IMR-90 (cell line): ENCODE measurements at regions not wholly inside any gene's neighbourhood (a gene's known extent, or its start where the extent isn't known, plus 50 kb on each side); places are given as distances from the start of the nearest gene placed in this dataset.

Source experiments
- ATAC-seq: fragments of 200-7000 bp; cut with Tn5 transposase; 2 replicates; pipeline ENCODE4 v1.9.1; 2020; ENCODE audit warnings: low read depth, mild to moderate bottlenecking, moderate library complexity
- BruUV-seq: library from RNA; stranded (reverse); fragments of 400-500 nt; replicated peaks from 2 replicates; lab custom pipeline; 2021; lab: Mats Ljungman, UMichigan
- CTCF ChIA-PET: fragments of 300-600 bp; formaldehyde crosslinking; extraction: SDS; loops from one replicate; lab custom pipeline; 2021; ENCODE audit warnings: antibody characterized with exemption; lab: Yijun Ruan, JAX
- POLR2A ChIA-PET: fragments of 300-600 bp; sonication (Branson Sonifier 250); formaldehyde crosslinking; loops from one replicate; lab custom pipeline; 2022; ENCODE audit warnings: antibody characterized with exemption; ENCODE audit not compliant: unreplicated experiment; lab: Charles Lee
- DNase-seq: peaks from one replicate; pipeline ENCODE4 v3.0.0; 2013
- H2AFZ ChIP-seq: replicated peaks from 2 replicates; pipeline ENCODE3; 2013; ENCODE audit warnings: low read length, mild to moderate bottlenecking; ENCODE audit not compliant: poor library complexity
- H2AK5ac ChIP-seq: 2 replicates; pipeline ENCODE4 v1.6.1; 2013; ENCODE audit warnings: low read depth, low read length, inconsistent platforms
- H2AK9ac ChIP-seq: replicated peaks from 2 replicates; pipeline ENCODE3; 2013; ENCODE audit warnings: mild to moderate bottlenecking, low read depth, low read length, moderate library complexity; ENCODE audit not compliant: poor library complexity
- H2BK120ac ChIP-seq: 2 replicates; pipeline ENCODE4 v1.6.1; 2013; ENCODE audit warnings: low read depth, low read length, inconsistent platforms
- H2BK15ac ChIP-seq: 3 replicates; pipeline ENCODE4 v1.6.1; 2013; ENCODE audit warnings: low read depth, low read length, inconsistent platforms
- H2BK20ac ChIP-seq: 2 replicates; pipeline ENCODE4 v1.6.1; 2013; ENCODE audit warnings: low read depth, mild to moderate bottlenecking, inconsistent platforms, low read length, moderate library complexity
- H2BK5ac ChIP-seq: 2 replicates; pipeline ENCODE4 v1.6.1; 2013; ENCODE audit warnings: mild to moderate bottlenecking, low read depth, low read length, inconsistent platforms; ENCODE audit not compliant: poor library complexity, severe bottlenecking
- H3K14ac ChIP-seq: replicated peaks from 2 replicates; pipeline ENCODE4 v1.6.1; 2013; ENCODE audit warnings: low read depth, low read length, inconsistent platforms
- H3K18ac ChIP-seq: 2 replicates; pipeline ENCODE4 v1.6.1; 2013; ENCODE audit warnings: low read depth, low read length, control low read depth
- H3K23ac ChIP-seq: 2 replicates; pipeline ENCODE4 v1.6.1; 2013; ENCODE audit warnings: low read depth, low read length, inconsistent platforms
- H3K27ac ChIP-seq: 2 replicates; pipeline ENCODE4 v1.5.1; 2013; ENCODE audit warnings: mild to moderate bottlenecking, control low read depth, low read length; ENCODE audit not compliant: insufficient read depth
- H3K27me3 ChIP-seq: 2 replicates; pipeline ENCODE4 v1.6.1; 2013; ENCODE audit warnings: low read length; ENCODE audit not compliant: control insufficient read depth, insufficient read depth
- H3K36me3 ChIP-seq: 2 replicates; pipeline ENCODE4 v1.6.1; 2013; ENCODE audit warnings: low read length, mixed read lengths; ENCODE audit not compliant: control insufficient read depth, insufficient read depth
- H3K4ac ChIP-seq: 2 replicates; pipeline ENCODE4 v1.6.1; 2013; ENCODE audit warnings: low read depth, low read length, inconsistent platforms
- H3K4me1 ChIP-seq: 2 replicates; pipeline ENCODE4 v1.6.1; 2013; ENCODE audit warnings: low read length, mixed read lengths; ENCODE audit not compliant: control insufficient read depth, insufficient read depth
- H3K4me2 ChIP-seq: 2 replicates; pipeline ENCODE4 v1.6.1; 2013; ENCODE audit warnings: low read depth, mild to moderate bottlenecking, control low read depth, low read length, moderate library complexity
- H3K4me3 ChIP-seq: 2 replicates; pipeline ENCODE4 v1.5.1; 2013; ENCODE audit warnings: low read depth, mild to moderate bottlenecking, control low read depth, low read length, moderate library complexity; ENCODE audit not compliant: insufficient read depth
- H3K56ac ChIP-seq: 2 replicates; pipeline ENCODE4 v1.6.1; 2013; ENCODE audit warnings: low read length, inconsistent platforms; ENCODE audit not compliant: insufficient read depth; ENCODE audit errors: extremely low read depth
- H3K79me1 ChIP-seq, 2 experiments: 2 replicates each; pipeline ENCODE4 v1.6.1; 2013; ENCODE audit warnings: low read length in 2 of 2, inconsistent platforms in 1 of 2, low read depth in 1 of 2
- H3K9ac ChIP-seq: 2 replicates; pipeline ENCODE4 v1.6.1; 2013; ENCODE audit warnings: low read depth, low read length, control low read depth
- H3K9me1 ChIP-seq: 2 replicates; pipeline ENCODE4 v1.6.1; 2013; ENCODE audit warnings: low read length, inconsistent platforms; ENCODE audit not compliant: insufficient read depth
- H3K9me3 ChIP-seq: 2 replicates; pipeline ENCODE4 v1.6.1; 2013; ENCODE audit warnings: low read length; ENCODE audit not compliant: control insufficient read depth, insufficient read depth
- H4K20me1 ChIP-seq: 2 replicates; pipeline ENCODE4 v1.6.1; 2013; ENCODE audit warnings: low read length, inconsistent platforms; ENCODE audit not compliant: insufficient read depth
- H4K5ac ChIP-seq: 2 replicates; pipeline ENCODE4 v1.6.1; 2013; ENCODE audit warnings: mild to moderate bottlenecking, low read depth, low read length, control low read depth
- H4K8ac ChIP-seq, 2 experiments: 2 replicates each; pipeline ENCODE4 v1.6.1; 2013; ENCODE audit warnings: low read depth in 2 of 2, low read length in 2 of 2, control low read depth in 1 of 2, inconsistent platforms in 1 of 2
- H4K91ac ChIP-seq: 2 replicates; pipeline ENCODE4 v1.6.1; 2013; ENCODE audit warnings: low read depth, low read length, inconsistent platforms; ENCODE audit not compliant: insufficient read depth
- BHLHE40 ChIP-seq: fragments of 150-350 bp; IDR thresholded peaks from 2 replicates; pipeline ENCODE4 v1.6.1; 2016; ENCODE audit warnings: mild to moderate bottlenecking, low read depth, low read length
- CEBPB ChIP-seq: IDR thresholded peaks from 2 replicates; pipeline ENCODE4 v1.6.1; 2012; ENCODE audit warnings: low read depth, low read length, improper control_type of control experiment
- CHD1 ChIP-seq: IDR thresholded peaks from 2 replicates; pipeline ENCODE4 v1.6.1; 2012; ENCODE audit warnings: low read depth, low read length, improper control_type of control experiment
- ELK1 ChIP-seq: fragments of 150-350 bp; IDR thresholded peaks from 2 replicates; pipeline ENCODE4 v1.6.1; 2016; ENCODE audit warnings: low read depth, mild to moderate bottlenecking, low read length, moderate library complexity, borderline replicate concordance
- RAD21 ChIP-seq: IDR thresholded peaks from 2 replicates; pipeline ENCODE4 v1.6.1; 2012; ENCODE audit warnings: low read length, improper control_type of control experiment
- SMC3 ChIP-seq: fragments of 150-350 bp; IDR thresholded peaks from 2 replicates; pipeline ENCODE4 v1.6.1; 2016; ENCODE audit warnings: low read depth, mild to moderate bottlenecking, antibody characterized with exemption, low read length, moderate library complexity
- dilution Hi-C: fragments of 300-500 bp; cut with HindIII; formaldehyde crosslinking; loops from one replicate; pipeline ENCODE4 v1.14.3; 2018; ENCODE audit warnings: low sequenced_read_pairs; ENCODE audit not compliant: unreplicated experiment
- in situ Hi-C: fragments of 300-500 bp; cut with MboI; formaldehyde crosslinking; loops from 3 replicates; pipeline ENCODE4 v1.14.3; 2019; ENCODE audit warnings: low sequenced_read_pairs, inconsistent platforms, mixed read lengths
- intact Hi-C: fragments of 100-400 bp; cut with micrococcal nuclease; formaldehyde crosslinking; loops from 2 replicates; pipeline ENCODE4 v1.10.0; 2022

GRCh38 chr2:176843208-176843607 is 369.4 kb upstream of the HNRNPA3 start:
- H4K20me1 ChIP-seq: no peaks in the 10 kb centered on the region
- ATAC-seq (no peak), DNase-seq (no peak)
- no peak overlapping the region for H3K9ac ChIP-seq
- no peak overlapping the region for H2AFZ ChIP-seq
- H3K4me2 ChIP-seq: no peak overlapping the region
- no peak overlapping the region for H2BK20ac ChIP-seq
- H3K56ac ChIP-seq: no peak overlapping the region
- H4K5ac ChIP-seq: no peak overlapping the region
- in situ Hi-C loops: no loop called here
- no peak overlapping the region for H4K91ac ChIP-seq
- no peak overlapping the region for H3K4ac ChIP-seq
- TF ChIP-seq SMC3 (no peak), CHD1 (no peak), BHLHE40 (no peak), CEBPB (no peak), ELK1 (no peak), RAD21 (no peak)
- H3K18ac ChIP-seq: no peak overlapping the region
- no peaks in the 10 kb centered on the region for H3K27me3 ChIP-seq
- dilution Hi-C loops: no loop called here
- no peak overlapping the region for H2BK120ac ChIP-seq
- no peak overlapping the region for H2AK9ac ChIP-seq
- no peak overlapping the region for H3K27ac ChIP-seq
- H3K9me3 ChIP-seq: no peaks in the 10 kb centered on the region
- H3K79me1 ChIP-seq: no peaks in the 10 kb centered on the region
- no TSS peak for BruUV-seq
- H2BK15ac ChIP-seq: no peak overlapping the region
- H3K23ac ChIP-seq: no peak overlapping the region
- no peak overlapping the region for H4K8ac ChIP-seq
- CTCF ChIA-PET: interaction anchor here (0.6 kb wide), 2 partner anchors 140 to 205 kb away, joined by 3 to 5 read pairs; no protein-coding TSS in a partner anchor
- intact Hi-C loops: no loop called here
- H3K14ac ChIP-seq: no peak overlapping the region
- H3K36me3 ChIP-seq: no peaks in the 10 kb centered on the region
- POLR2A ChIA-PET: no interaction called here
- no peaks in the 10 kb centered on the region for H3K4me1 ChIP-seq
- H3K4me3 ChIP-seq: no peak overlapping the region
- no peak overlapping the region for H2AK5ac ChIP-seq
- no peak overlapping the region for H2BK5ac ChIP-seq
- H3K9me1 ChIP-seq: no peaks in the 10 kb centered on the region
